Activated B cell treated with CpG ODN at 0.5 μM for 24 hours (primary cell): ENCODE measurements at regions not wholly inside any gene's neighbourhood (a gene's known extent, or its start where the extent isn't known, plus 50 kb on each side); places are given as distances from the start of the nearest gene placed in this dataset.

Experiments used
- ATAC-seq: fragments of 200-7000 bp; cut with Tn5 transposase; one replicate; pipeline ENCODE4 v1.10.0; 2021; ENCODE audit warnings: low read depth, mild to moderate bottlenecking, moderate library complexity
- CTCF ChIA-PET: fragments of 350-600 bp; sonication (Branson Sonifier 250); formaldehyde crosslinking; loops from one replicate; lab custom pipeline; 2021; ENCODE audit warnings: antibody characterized with exemption; lab: Charles Lee
- POLR2A ChIA-PET: fragments of 350-600 bp; sonication (Branson Sonifier 250); formaldehyde crosslinking; loops from one replicate; lab custom pipeline; 2021; ENCODE audit warnings: antibody characterized with exemption; lab: Charles Lee
- DNase-seq: peaks from one replicate; pipeline ENCODE4 v3.0.0; 2022
- H3K27ac Mint-ChIP-seq: one replicate; pipeline ENCODE4 v1.8.0; 2020; ENCODE audit warnings: mixed read lengths
- H3K27me3 Mint-ChIP-seq: one replicate; pipeline ENCODE4 v1.8.0; 2021; ENCODE audit warnings: mixed read lengths
- H3K36me3 Mint-ChIP-seq: one replicate; pipeline ENCODE4 v1.8.0; 2021; ENCODE audit warnings: low read depth, mixed read lengths
- H3K4me1 Mint-ChIP-seq: one replicate; pipeline ENCODE4 v1.8.0; 2021; ENCODE audit warnings: mixed read lengths
- H3K4me3 Mint-ChIP-seq: one replicate; pipeline ENCODE4 v1.8.0; 2020; ENCODE audit warnings: mild to moderate bottlenecking, mixed read lengths
- H3K9me3 Mint-ChIP-seq: one replicate; pipeline ENCODE4 v1.8.0; 2020; ENCODE audit warnings: mixed read lengths
- CTCF ChIP-seq: fragments of 200-600 bp; IDR thresholded peaks from one replicate; pipeline ENCODE4 v1.8.0; 2022; ENCODE audit warnings: antibody characterized with exemption, mild to moderate bottlenecking
- intact Hi-C: fragments of 100-400 bp; cut with micrococcal nuclease; formaldehyde crosslinking; loops from one replicate; pipeline ENCODE4 v1.15.1; 2024

- Mint-ChIP-seq H3K36me3 (no peaks in the 10 kb centered on the region), H3K27me3 (no peaks in the 10 kb centered on the region), H3K4me1 (no peaks in the 10 kb centered on the region), H3K9me3 (no peaks in the 10 kb centered on the region), H3K4me3 (no peak overlapping the region), H3K27ac (no peak overlapping the region)
- intact Hi-C loops = no loop called here
- ATAC-seq (no peak), DNase-seq (no peak)
- CTCF ChIA-PET = no interaction called here
- POLR2A ChIA-PET = no interaction called here
- TF ChIP-seq CTCF = no peak
Observed at GRCh38 chr5:167652690-167653089, 638.8 kb upstream of the WWC1 start.

DNA sequence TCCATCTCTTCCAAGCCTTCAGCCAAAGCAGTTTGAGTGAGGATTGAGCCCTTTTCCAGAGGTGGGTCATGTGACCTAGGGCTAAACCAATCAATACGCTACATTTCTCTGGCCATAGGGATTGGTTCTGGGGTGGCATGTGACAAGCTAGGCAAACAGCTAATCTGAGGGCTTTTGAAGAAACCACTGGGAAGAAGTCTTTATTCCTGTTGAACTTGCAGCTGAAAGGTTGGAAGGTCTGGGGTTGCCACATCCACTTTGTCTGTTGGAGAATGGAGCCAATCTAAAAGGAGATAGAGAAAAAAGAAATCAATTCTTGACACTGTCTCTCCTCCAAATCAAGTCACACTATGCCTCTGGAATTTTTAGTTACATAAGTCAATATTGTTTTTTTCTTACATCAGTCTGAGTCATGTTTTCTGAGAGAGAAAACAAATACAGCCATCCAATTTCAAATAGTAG, 637.8 kb upstream of the WWC1 start:
- Mint-ChIP-seq H3K4me1 (no peaks in the 10 kb centered on the region), H3K27me3 (no peaks in the 10 kb centered on the region), H3K9me3 (no peaks in the 10 kb centered on the region), H3K36me3 (no peaks in the 10 kb centered on the region), H3K27ac (no peak overlapping the region), H3K4me3 (no peak overlapping the region)
- no peak for ATAC-seq
- ChIA-PET POLR2A (no interaction called here), CTCF (no interaction called here)
- no peak for TF ChIP-seq CTCF
- intact Hi-C loops = no loop called here
- DNase-seq = no peak

DNA sequence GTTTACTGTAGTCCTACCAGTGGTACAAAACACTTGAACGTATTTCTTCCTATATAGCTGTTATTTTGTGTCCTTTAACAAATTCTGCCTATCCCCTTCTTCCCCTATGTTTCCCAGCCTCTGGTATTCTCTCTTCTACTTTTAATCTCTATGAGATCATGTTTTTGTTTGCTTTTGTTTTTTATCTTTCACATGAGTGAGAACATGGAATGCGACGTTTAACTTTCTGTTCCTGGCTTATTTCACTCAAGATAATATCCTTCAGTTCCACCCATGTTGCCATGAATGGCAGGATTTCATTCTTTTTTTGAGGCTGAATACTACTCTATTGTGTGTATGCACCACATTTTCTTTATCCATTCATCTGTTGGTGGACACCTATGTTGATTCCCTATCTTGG, 634.4 kb upstream of the WWC1 start:
- no peak overlapping the region for H3K4me3 Mint-ChIP-seq
- ChIA-PET CTCF (no interaction called here), POLR2A (interaction anchor here (0.6 kb wide), 1 partner anchor 77 kb away, joined by 4 read pairs; no protein-coding TSS in a partner anchor)
- intact Hi-C loops = no loop called here
- H3K4me1 Mint-ChIP-seq = no peaks in the 10 kb centered on the region
- H3K36me3 Mint-ChIP-seq = no peaks in the 10 kb centered on the region
- no peak for TF ChIP-seq CTCF
- H3K9me3 Mint-ChIP-seq = no peaks in the 10 kb centered on the region
- no peak for ATAC-seq
- no peaks in the 10 kb centered on the region for H3K27me3 Mint-ChIP-seq
- no peak overlapping the region for H3K27ac Mint-ChIP-seq
- DNase-seq = no peak

- Mint-ChIP-seq H3K27me3 (no peaks in the 10 kb centered on the region), H3K27ac (no peak overlapping the region), H3K9me3 (no peaks in the 10 kb centered on the region), H3K4me3 (no peak overlapping the region), H3K4me1 (no peaks in the 10 kb centered on the region), H3K36me3 (no peaks in the 10 kb centered on the region)
- no peak for TF ChIP-seq CTCF
- DNase-seq = no peak
- CTCF ChIA-PET = no interaction called here
- ATAC-seq = no peak
- POLR2A ChIA-PET = no interaction called here
- intact Hi-C loops = no loop called here
Observed at GRCh38 chr5:167658889-167659288, 632.6 kb upstream of the WWC1 start.

- intact Hi-C loops = no loop called here
- TF ChIP-seq CTCF = no peak
- no peak overlapping the region for H3K27ac Mint-ChIP-seq
- ChIA-PET CTCF (no interaction called here), POLR2A (no interaction called here)
- H3K4me1 Mint-ChIP-seq = no peaks in the 10 kb centered on the region
- H3K36me3 Mint-ChIP-seq = no peaks in the 10 kb centered on the region
- no peak for ATAC-seq
- no peak for DNase-seq
- H3K4me3 Mint-ChIP-seq = no peak overlapping the region
- no peaks in the 10 kb centered on the region for H3K9me3 Mint-ChIP-seq
- H3K27me3 Mint-ChIP-seq = no peaks in the 10 kb centered on the region
Observed at GRCh38 chr5:167661605-167662004, 629.8 kb upstream of the WWC1 start.
